ENCODE measurements at regions not wholly inside any gene's neighbourhood (a gene's known extent, or its start where the extent isn't known, plus 50 kb on each side); places are given as distances from the start of the nearest gene placed in this dataset.

GRCh38 chr7:52705768-52706167, 329.7 kb upstream of the POM121L12 start:
- no peak for DNase-seq (ENCODE audit: low read depth, low spot score)

GRCh38 chr7:52700349-52700748, 335.1 kb upstream of the POM121L12 start:
- DNase-seq (ENCODE audit: low read depth, low spot score), result no peak

- DNase-seq (ENCODE audit: low read depth, low spot score), result no peak
Measured at GRCh38 chr7:52695973-52696595, 339.3 kb upstream of the POM121L12 start.

- no peak for DNase-seq (ENCODE audit: low read depth, low spot score)
Measured at GRCh38 chr7:52691257-52691656, 344.2 kb upstream of the POM121L12 start.

- no peak for DNase-seq (ENCODE audit: low read depth, low spot score)
Measured at GRCh38 chr7:52689912-52690311, 345.5 kb upstream of the POM121L12 start.

- no peak for DNase-seq (ENCODE audit: low read depth, low spot score)
Measured at GRCh38 chr7:52685333-52685732, 350.1 kb upstream of the POM121L12 start.

GRCh38 chr7:52684388-52684787, 351.0 kb upstream of the POM121L12 start:
- DNase-seq (ENCODE audit: low read depth, low spot score), result no peak

- DNase-seq (ENCODE audit: low read depth, low spot score), result no peak
Measured at GRCh38 chr7:52682993-52683392, 352.4 kb upstream of the POM121L12 start.

- DNase-seq (ENCODE audit: low read depth, low spot score), result no peak
Measured at GRCh38 chr7:52670608-52671225, 364.7 kb upstream of the POM121L12 start.

GRCh38 chr7:52669031-52669430, 366.4 kb upstream of the POM121L12 start:
- DNase-seq (ENCODE audit: low read depth, low spot score), result no peak

GRCh38 chr7:52668435-52668834, 367.0 kb upstream of the POM121L12 start:
- no peak for DNase-seq (ENCODE audit: low read depth, low spot score)

GRCh38 chr7:52659178-52659577, 376.3 kb upstream of the POM121L12 start:
- no peak for DNase-seq (ENCODE audit: low read depth, low spot score)

- no peak for DNase-seq (ENCODE audit: low read depth, low spot score)
Measured at GRCh38 chr7:52656098-52656497, 379.3 kb upstream of the POM121L12 start.

GRCh38 chr7:52652621-52653020, 382.8 kb upstream of the POM121L12 start:
- no peak for DNase-seq (ENCODE audit: low read depth, low spot score)

- no peak for DNase-seq (ENCODE audit: low read depth, low spot score)
Measured at GRCh38 chr7:52648872-52649271, 386.6 kb upstream of the POM121L12 start.

GRCh38 chr7:52647046-52647445, 388.4 kb upstream of the POM121L12 start:
- DNase-seq (ENCODE audit: low read depth, low spot score), result no peak

- DNase-seq (ENCODE audit: low read depth, low spot score), result no peak
Measured at GRCh38 chr7:52639981-52640380, 395.5 kb upstream of the POM121L12 start.

GRCh38 chr7:52639126-52639525, 396.3 kb upstream of the POM121L12 start:
- no peak for DNase-seq (ENCODE audit: low read depth, low spot score)

GRCh38 chr7:52635021-52635420, 400.4 kb upstream of the POM121L12 start:
- no peak for DNase-seq (ENCODE audit: low read depth, low spot score)

GRCh38 chr7:52620849-52621248, 414.6 kb upstream of the POM121L12 start:
- DNase-seq (ENCODE audit: low read depth, low spot score), result no peak

GRCh38 chr7:52616552-52616951, 418.9 kb upstream of the POM121L12 start:
- no peak for DNase-seq (ENCODE audit: low read depth, low spot score)

- DNase-seq (ENCODE audit: low read depth, low spot score), result no peak
Measured at GRCh38 chr7:52615021-52615695, 420.3 kb upstream of the POM121L12 start.

- DNase-seq (ENCODE audit: low read depth, low spot score), result no peak
Measured at GRCh38 chr7:52609511-52609910, 425.9 kb upstream of the POM121L12 start.
